KMS-11 (cell line): ENCODE measurements at regions not wholly inside any gene's neighbourhood (a gene's known extent, or its start where the extent isn't known, plus 50 kb on each side); places are given as distances from the start of the nearest gene placed in this dataset.

Experiments used
- H2AFZ ChIP-seq: fragments of 200-600 bp; sonication (generic); 2 replicates; pipeline ENCODE4 v1.6.1; 2016; ENCODE audit warnings: antibody characterized with exemption, mixed run types, low read depth
- H3K27ac ChIP-seq: fragments of 200-600 bp; sonication (generic); 2 replicates; pipeline ENCODE4 v1.6.1; 2016; ENCODE audit warnings: mild to moderate bottlenecking, mixed run types
- H3K27me3 ChIP-seq: fragments of 200-600 bp; sonication (generic); 2 replicates; pipeline ENCODE4 v1.6.1; 2017; ENCODE audit warnings: mild to moderate bottlenecking, low read depth, mixed run types, moderate library complexity; ENCODE audit not compliant: insufficient read depth
- H3K36me3 ChIP-seq: fragments of 200-600 bp; sonication (generic); 2 replicates; pipeline ENCODE4 v1.6.1; 2017; ENCODE audit warnings: mild to moderate bottlenecking, mixed run types; ENCODE audit not compliant: insufficient read depth
- H3K4me1 ChIP-seq: fragments of 200-600 bp; sonication (generic); 2 replicates; pipeline ENCODE4 v1.6.1; 2016; ENCODE audit warnings: mild to moderate bottlenecking, low read depth, mixed run types; ENCODE audit not compliant: poor library complexity, severe bottlenecking
- H3K4me2 ChIP-seq: fragments of 200-600 bp; sonication (generic); 2 replicates; pipeline ENCODE4 v1.7.0; 2016; ENCODE audit warnings: mild to moderate bottlenecking, mixed run types
- H3K4me3 ChIP-seq: fragments of 200-600 bp; sonication (generic); IDR thresholded peaks from 2 replicates; pipeline ENCODE4 v1.6.1; 2017; ENCODE audit warnings: low read depth, low read length, mixed read lengths; ENCODE audit not compliant: insufficient read depth
- H3K79me2 ChIP-seq: fragments of 200-600 bp; sonication (generic); 2 replicates; pipeline ENCODE4 v1.6.1; 2016; ENCODE audit warnings: low read depth, mixed run types; ENCODE audit not compliant: insufficient read depth
- H3K9ac ChIP-seq: fragments of 200-600 bp; sonication (generic); 2 replicates; pipeline ENCODE4 v1.6.1; 2016; ENCODE audit warnings: mild to moderate bottlenecking, mixed run types
- H4K20me1 ChIP-seq: fragments of 200-600 bp; sonication (generic); 2 replicates; pipeline ENCODE4 v1.6.1; 2016; ENCODE audit warnings: mild to moderate bottlenecking, mixed run types; ENCODE audit not compliant: insufficient read depth
- CTCF ChIP-seq: fragments of 200-600 bp; sonication (generic); conservative IDR thresholded peaks from 2 replicates; pipeline ENCODE4 v1.6.1; 2017; ENCODE audit warnings: low read depth, mild to moderate bottlenecking, antibody characterized with exemption, low read length, moderate library complexity, mixed read lengths

GRCh38 chr5:110838961-110839360 is 100.2 kb downstream of the SLC25A46 start:
- no peak overlapping the region for H2AFZ ChIP-seq
- no peaks in the 10 kb centered on the region for H3K4me1 ChIP-seq
- H3K4me3 ChIP-seq: no peak overlapping the region
- no peaks in the 10 kb centered on the region for H3K79me2 ChIP-seq
- no peak overlapping the region for H3K4me2 ChIP-seq
- no peak overlapping the region for H3K9ac ChIP-seq
- no peaks in the 10 kb centered on the region for H4K20me1 ChIP-seq
- no peaks in the 10 kb centered on the region for H3K27me3 ChIP-seq
- no peak for TF ChIP-seq CTCF
- H3K27ac ChIP-seq: no peak overlapping the region
- no peaks in the 10 kb centered on the region for H3K36me3 ChIP-seq

- Histone ChIP-seq H3K27ac (no peak overlapping the region), H3K27me3 (no peaks in the 10 kb centered on the region), H3K4me2 (no peak overlapping the region), H3K36me3 (no peaks in the 10 kb centered on the region), H3K4me1 (no peaks in the 10 kb centered on the region), H3K79me2 (no peaks in the 10 kb centered on the region), H4K20me1 (no peaks in the 10 kb centered on the region), H2AFZ (no peak overlapping the region), H3K9ac (no peak overlapping the region), H3K4me3 (no peak overlapping the region)
- no peak for TF ChIP-seq CTCF
Measured at GRCh38 chr5:110840347-110840960, 101.6 kb downstream of the SLC25A46 start.

- Histone ChIP-seq H3K4me2 (no peak overlapping the region), H3K36me3 (no peaks in the 10 kb centered on the region)
- TF ChIP-seq CTCF: no peak
Measured at GRCh38 chr5:110841137-110841536, 102.3 kb downstream of the SLC25A46 start.

GRCh38 chr5:110842948-110843347 is 104.1 kb downstream of the SLC25A46 start:
- H3K27me3 ChIP-seq: no peaks in the 10 kb centered on the region
- no peak overlapping the region for H3K27ac ChIP-seq
- TF ChIP-seq CTCF: no peak
- no peak overlapping the region for H3K4me2 ChIP-seq
- H3K79me2 ChIP-seq: no peaks in the 10 kb centered on the region
- no peaks in the 10 kb centered on the region for H3K36me3 ChIP-seq
- H3K4me1 ChIP-seq: no peaks in the 10 kb centered on the region
- no peak overlapping the region for H3K4me3 ChIP-seq
- no peak overlapping the region for H2AFZ ChIP-seq
- no peaks in the 10 kb centered on the region for H4K20me1 ChIP-seq
- H3K9ac ChIP-seq: no peak overlapping the region

More at GRCh38 chr5:110841137-110841536, 102.3 kb downstream of the SLC25A46 start:
- Histone ChIP-seq H3K4me3 (no peak overlapping the region), H3K9ac (no peak overlapping the region), H3K27ac (no peak overlapping the region), H3K79me2 (no peaks in the 10 kb centered on the region), H2AFZ (no peak overlapping the region), H3K27me3 (no peaks in the 10 kb centered on the region), H4K20me1 (no peaks in the 10 kb centered on the region), H3K4me1 (no peaks in the 10 kb centered on the region)
